HG03196 (cell line): ENCODE measurements at regions not wholly inside any gene's neighbourhood (a gene's known extent, or its start where the extent isn't known, plus 50 kb on each side); places are given as distances from the start of the nearest gene placed in this dataset.
"Not testable (repeated sequence)": the region's sequence is repeated elsewhere in the genome, so short reads cannot be mapped to it uniquely, and the experiment has no call there.

Experiments used
- ATAC-seq: cut with Tn5 transposase; IDR thresholded peaks from one replicate; pipeline ENCODE4 v1.9.1; 2021; ENCODE audit not compliant: unreplicated experiment

DNA sequence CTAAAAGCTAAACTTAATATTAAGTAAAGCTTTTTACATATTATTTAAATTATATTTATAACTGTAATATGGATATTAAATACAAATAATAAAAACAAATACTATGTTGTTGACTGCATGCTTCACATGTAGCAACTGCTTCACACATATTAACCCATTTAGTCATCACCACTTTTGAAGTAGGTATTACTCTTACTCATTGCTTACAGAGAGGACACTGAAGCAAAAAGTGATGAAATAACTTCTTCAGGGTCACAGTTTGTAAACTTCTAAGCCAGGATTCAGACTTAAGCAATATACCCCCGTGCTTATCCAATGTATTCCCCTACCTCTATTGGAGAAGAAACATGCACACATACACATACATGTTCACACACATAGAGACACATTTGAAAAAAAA is 166.6 kb downstream of the DKK2 start:
- no peak for ATAC-seq

DNA sequence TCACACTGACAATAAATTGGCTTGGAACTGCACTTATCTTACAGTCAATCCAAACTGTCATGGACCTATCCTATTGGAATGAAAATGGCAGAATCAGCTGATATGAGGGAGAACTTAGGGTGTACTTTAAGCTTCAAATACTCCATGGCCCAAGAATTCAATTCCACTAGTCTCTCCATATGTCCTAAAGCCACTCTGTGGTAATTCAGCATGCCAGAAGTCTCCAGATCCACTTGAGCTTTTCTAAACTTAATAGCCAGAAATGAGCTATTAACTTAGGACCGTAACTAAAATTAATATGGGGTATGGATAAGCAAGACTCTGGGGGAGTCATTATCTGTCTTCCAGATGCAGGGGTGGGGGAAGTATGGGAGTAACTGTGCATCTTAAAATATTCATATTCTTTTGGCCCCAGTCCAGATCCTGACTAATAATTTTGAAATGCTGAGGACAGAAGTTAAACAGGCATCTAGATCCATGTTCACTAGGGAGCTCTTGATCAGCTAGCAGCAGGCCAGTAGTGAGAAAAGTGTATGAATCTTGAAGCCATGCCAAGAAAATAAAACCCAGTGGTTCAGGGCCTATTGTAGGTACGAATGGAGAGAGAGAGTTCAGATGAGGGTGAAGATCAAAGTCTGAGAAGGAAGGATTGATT is 167.6 kb downstream of the DKK2 start:
- no peak for ATAC-seq

DNA sequence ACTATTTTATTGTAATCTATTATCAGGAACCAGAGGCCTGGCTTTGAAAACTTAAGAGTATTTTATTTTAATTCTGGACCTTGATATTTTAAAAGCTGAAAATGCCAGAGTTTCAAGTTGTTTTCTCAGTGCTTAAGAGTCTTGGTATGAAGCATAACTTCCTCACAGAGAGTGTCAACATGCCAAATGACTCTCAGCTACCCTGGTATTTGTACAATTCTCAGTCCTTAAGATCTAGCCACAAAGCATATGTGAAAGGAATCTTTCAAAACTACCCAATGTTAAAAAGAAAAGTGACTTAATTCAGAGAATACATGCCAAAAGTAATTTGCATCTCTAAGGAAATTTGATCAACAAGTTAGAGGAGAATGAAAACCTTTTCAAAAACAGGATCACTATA is 171.9 kb downstream of the DKK2 start:
- ATAC-seq: no peak

DNA sequence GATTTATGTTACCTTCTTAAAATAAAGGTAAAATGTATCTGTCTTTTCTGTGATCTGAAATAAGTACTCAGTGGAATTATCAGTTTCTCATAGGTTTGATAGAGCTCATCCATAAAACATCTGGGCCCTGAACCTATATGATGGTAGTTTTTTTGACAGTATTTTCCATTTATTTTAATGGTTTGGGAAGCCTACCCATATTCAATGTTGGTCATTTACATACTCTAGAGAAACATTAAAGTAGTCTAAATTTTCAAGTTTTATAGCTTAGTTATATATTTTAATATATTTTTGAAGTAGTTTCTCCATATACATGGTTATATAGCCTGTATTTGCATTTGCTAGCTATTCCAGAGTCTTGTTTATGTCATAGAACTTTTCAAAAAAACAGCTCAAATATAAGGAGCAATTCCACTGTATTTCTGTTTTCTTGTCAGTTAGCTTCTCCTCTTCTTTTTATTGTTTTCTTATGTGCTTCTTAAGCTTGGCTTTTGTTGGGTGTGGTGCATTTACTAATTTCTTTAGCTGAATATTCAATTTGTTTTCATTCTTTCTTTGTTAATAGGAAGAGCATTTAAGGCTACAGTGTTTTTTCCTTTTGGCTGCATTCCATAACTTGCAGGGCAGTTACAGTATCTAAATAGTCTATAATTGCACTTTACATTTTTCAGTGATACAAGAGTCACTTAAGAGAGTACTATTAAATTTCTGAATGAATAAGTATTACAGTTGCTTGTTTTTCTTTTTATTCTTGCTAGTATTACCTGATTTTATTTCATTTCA is 181.4 kb downstream of the DKK2 start:
- no peak for ATAC-seq

DNA sequence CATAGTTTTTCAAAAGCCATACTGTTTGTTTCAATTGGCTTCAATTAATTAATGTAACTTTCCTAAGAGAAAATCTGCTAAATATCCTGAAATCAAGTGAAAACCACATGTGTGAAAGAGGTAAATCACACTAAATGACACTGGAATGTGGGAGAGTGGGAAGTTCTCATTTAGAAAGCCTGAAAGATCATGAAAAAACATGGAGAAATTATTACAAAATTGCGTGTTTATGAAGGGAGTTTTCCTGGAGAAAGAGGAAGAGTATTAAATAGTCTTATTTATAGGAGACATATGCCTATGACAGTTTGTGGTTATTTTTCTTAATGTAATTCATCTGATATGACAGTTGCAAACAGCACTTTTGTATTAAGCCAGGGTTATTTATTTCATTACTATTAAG is 183.7 kb downstream of the DKK2 start:
- ATAC-seq: no peak

DNA sequence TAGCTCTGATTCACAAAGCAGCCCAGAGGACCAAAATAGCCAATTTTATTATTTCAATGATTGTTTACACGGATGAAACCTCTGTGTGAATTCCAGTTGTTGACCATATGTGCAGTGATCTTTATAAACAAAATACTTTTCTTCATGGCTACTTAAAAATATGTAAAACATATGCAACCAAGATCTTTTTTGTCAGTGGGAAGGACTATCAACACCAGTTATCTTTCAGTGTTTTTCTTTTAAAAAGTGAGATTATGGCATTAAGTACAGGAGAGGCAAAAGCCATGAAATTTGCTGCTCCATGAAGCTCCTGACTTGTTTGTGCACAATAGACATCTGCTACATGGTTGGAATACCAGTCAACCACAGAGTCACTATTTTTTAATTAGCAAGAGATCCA is 184.4 kb downstream of the DKK2 start:
- ATAC-seq: no peak

DNA sequence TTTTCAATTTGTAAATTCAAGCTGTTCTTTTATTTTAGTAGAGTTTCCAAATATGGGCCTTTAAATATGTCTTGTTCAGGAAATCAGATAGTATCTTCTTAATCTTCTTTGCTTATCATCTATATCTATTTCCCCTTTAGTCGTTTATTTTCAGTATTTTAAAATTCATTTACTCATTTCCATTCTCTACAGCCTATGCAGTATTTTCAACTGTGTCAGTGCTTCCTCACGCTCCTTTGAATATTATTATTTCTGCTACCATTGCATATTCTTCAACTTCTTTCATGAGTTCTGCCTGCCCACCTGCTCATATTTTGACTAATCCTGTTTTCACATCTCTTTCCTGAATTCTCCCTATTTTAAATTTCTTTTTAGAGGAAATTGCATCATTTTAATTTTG is 185.4 kb downstream of the DKK2 start:
- ATAC-seq: no peak

DNA sequence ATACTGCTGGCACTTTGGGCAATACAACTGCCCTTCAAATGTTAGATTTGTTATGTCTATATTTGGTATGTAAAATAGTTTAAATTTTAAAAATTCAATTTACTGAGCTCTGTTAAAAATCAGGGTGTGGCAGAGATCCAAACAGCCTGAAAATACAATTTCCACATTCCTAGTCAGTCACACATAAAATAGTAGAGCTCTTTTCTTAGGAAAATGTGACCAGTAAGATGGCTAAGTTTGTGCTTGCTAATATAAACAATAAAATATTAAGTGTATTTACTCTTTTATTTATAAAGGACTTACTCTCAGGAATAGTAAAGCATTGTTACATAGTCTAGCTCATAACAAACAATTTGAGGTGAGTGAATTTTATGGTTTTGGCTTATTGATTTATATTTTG is 200.2 kb downstream of the DKK2 start:
- ATAC-seq: no peak

DNA sequence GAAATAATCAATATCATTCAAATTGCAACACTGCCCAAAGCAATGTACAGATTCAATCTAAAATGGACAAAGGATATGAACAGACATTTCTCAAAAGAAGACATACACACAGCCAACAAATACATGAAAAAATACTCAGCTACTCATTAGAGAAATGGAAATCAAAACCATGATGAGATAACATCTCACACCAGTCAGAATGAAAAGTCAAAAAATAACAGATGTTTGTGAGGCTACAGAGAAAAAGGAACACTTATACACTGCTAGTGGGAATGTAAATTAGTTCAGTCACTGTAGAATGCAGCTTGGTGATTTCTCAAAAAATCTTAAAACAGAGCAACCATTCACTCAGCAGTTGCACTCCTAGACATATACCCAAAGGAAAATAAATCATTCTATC is 205.2 kb downstream of the DKK2 start:
- no peak for ATAC-seq

DNA sequence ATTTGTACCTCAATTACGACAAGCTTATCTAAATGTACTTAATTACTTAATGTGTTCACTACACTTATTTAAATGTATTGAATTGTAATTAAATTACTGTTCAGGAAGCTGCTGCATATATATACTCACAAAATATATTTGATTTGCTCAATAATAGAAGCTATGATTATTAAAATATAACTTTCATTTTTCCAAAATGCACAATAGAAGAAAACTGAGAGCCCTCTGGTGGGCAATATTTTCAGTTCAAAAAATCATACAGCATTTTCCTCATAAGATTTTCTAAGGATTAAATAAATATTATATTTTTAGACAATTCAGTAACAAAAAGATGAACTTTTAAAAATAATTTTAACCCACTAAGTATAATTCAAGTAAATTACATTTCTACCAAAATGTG is 217.3 kb downstream of the DKK2 start:
- no peak for ATAC-seq

DNA sequence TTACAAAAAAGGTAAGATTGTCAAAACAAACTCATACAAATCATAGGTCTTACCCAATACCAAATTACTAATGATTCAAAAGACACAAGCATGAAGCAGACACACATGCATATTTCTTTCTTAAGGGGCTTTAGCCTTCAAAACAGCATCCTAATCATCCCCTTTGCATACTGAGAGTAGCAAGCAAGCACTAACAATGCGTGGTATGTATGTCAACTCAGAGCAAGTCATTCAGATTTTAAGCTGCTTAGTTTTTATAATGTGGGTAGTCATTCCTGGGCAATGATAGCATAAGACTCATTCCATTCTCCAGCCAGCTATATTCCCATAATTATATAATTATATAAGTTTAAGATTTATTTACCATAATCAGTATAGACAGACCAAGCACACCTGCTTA is 219.6 kb downstream of the DKK2 start:
- ATAC-seq: no peak

DNA sequence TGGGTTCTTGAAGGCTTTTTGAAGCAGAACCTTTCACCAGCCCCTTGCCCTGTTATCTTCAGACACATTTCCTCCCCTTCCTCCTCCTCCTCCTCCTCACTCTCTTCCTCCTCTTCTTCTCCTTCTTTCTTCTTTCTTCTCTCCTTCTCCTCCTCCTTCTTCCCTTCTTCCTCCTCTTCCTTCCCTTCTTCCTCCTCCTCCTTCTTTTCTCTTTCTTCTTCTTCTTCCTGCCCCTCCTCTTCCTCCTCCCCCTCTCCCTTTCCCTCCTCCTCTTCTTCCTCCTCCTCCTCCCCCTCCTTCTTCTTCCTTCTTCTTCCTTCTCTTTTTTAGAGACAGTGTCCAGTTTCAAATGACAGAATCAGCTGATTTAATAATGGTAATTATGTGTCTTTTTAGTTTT is 226.0 kb downstream of the DKK2 start:
- ATAC-seq: no peak

DNA sequence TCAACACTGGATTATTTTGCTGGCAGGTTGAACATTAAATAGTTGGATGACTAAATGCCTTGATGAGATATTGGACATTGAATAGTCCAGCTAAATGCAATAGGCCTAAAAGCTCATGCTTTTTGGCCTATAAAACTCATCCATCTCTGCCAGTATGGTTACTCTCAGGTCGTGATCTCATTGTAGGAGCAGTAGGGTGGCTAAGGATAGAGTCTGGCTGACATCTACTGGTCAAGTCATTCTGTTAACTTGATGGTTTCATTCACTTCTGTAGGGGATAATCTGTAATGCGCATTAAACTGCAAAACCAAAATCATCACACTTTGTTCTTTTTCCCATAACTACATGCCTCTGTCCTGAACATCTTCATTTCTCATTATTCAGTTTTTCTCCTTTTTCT is 227.0 kb downstream of the DKK2 start:
- ATAC-seq: no peak

DNA sequence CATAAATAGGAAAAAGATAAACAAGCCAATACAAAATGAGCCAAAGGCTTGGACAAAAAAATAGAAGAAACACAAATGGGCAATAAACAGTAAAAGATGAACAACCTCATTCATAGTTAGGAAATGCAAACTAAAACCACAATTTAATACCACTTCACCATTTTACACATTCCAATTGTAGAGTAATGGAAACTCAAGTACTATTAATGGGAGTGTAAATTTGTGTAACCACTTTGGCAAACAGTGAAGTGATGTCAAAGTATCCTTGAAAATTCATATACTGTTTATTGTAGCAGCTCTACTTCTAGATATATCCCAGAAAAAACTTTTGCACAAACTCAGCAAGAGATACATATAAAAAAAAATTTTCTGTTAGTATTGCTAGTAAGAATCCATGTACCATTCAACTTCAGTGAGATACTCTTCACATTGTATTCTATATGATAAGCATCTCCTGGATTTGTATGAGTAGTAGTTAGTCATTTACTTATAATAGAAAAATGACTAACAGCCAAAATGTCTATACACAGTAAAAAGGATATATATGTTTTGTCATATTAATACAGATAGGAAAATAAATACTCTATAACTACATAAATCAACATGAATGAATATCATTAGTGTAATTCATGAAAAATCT is 229.8 kb downstream of the DKK2 start:
- no peak for ATAC-seq

DNA sequence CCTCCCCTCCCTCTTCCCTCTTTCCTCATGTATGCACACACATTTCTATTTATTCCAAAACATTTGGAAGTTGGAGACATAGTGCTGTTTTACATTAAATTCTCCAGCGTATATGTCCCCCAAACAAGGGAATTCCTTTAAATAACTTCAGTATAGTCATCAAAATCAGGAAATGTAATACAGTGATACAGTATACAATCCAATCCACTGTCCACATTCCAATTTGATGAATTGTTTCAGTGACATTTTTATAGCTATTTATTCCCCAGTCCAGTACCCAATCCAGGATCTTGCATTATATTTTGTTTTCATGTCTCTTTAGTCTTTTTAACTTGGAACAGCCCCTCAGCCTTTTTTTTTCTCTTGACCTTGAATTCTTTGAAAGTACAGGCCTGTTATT is 233.0 kb downstream of the DKK2 start:
- ATAC-seq: no peak

DNA sequence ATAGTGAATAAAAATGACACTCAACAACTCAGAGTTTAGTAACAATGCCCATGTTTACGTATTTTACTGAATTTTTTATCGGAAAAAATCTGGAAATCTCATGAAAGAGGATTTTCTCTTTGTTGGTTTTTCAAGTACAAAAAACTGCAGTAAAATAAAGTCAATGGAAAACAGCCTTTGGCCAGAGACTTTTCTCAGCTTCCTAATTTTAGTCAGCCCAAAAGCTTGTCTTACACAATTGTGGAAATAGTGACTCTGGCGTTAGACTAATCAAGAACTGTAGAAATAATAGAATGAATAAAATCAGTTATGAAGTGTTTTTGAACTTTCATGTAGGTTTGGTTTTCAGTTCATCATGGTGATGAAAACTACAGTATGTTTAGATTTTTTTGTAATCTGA is 234.7 kb downstream of the DKK2 start:
- ATAC-seq: no peak

DNA sequence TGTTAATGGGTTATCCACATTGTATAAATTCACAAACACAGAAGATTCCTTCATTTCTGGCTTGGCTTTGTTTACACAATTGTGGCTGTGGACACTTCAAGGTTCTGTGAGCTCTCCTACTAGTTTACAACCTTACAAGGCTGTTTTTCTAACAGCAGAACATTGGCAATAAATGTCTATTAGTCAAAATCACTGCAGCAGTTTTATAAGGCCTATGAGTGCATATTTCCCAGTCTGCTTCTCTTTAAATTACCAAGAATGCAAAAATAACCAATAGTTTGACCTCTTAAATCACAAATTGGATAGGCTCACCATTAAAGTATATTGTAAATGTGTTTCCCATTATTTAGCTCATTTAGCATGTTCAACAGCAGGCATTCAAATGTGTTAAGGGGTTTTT is 239.2 kb downstream of the DKK2 start:
- no peak for ATAC-seq

DNA sequence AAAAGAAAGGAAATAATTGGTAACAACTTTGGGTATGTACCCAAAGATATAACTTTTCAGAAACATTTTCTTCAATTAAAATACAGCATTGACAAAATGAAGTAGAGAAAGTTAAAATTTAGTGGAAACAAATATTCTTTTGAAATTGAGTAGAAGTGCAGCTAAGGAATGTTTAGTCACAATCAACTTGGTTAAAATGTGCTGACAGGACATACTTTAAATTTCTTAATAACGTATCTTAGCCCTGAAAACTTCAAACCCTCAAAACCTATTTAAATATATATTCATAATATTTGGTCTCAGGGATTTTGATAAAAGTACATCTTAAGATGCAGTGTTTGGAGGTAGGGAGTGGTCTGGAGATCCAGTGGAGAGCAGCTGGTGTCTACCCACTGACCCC is 240.8 kb downstream of the DKK2 start:
- no peak for ATAC-seq

DNA sequence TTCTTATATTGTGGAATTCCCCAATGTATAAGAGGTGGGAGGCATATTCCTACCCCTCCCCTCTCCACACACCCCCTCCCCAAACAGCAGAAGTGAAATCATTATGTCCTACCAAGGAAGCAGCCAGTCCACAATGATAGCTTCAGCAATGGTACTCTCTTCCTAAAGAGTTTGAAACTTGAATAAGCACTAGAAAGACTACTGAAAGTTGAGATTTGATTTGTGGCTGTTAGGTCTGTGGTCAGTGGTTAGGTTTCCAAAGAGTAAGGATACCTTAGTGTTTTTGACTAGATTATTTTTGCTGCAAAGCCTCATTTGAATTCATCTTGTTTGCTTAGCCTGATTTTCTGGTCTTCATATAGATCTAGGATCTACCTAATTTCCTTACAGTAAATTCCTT is 242.2 kb downstream of the DKK2 start:
- ATAC-seq: no peak

DNA sequence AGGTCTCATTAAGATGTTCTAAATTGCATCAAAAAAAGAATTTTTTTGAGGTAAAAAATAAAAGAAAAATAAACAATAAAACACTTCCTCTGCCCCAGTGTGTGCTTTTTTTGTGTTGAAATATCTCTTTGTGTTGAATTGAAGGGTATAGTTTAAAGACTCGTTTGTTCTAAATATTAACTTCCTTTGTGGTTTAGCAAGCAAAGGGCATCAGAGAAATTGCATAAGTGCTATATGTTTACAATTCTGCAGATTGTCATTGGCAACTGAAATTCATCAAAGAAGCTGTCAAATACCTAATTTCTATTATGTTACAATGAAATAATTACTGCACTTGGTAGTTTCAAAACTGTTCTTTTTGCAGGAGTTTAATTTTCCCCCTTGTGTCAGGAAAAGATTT is 260.5 kb downstream of the DKK2 start:
- ATAC-seq: no peak

DNA sequence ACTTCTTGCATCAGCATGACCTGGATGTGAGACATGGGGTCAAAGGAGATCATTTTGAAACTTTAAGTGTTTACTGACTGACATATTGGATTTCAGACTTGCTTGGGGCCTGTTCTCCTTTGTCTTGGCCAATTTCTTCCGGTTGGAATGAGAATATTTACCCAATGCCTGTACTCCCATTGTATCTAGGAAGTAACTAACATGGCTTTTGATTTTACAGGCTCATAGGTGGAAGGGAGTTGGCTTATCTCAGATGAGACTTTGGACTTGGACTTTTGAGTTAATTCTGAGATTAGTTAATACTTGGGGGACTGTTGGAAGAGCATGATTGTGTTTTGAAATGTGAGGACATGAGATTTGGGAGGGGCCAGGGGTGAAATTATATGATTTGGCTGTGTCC is 262.1 kb downstream of the DKK2 start:
- not testable (repeated sequence) for ATAC-seq

DNA sequence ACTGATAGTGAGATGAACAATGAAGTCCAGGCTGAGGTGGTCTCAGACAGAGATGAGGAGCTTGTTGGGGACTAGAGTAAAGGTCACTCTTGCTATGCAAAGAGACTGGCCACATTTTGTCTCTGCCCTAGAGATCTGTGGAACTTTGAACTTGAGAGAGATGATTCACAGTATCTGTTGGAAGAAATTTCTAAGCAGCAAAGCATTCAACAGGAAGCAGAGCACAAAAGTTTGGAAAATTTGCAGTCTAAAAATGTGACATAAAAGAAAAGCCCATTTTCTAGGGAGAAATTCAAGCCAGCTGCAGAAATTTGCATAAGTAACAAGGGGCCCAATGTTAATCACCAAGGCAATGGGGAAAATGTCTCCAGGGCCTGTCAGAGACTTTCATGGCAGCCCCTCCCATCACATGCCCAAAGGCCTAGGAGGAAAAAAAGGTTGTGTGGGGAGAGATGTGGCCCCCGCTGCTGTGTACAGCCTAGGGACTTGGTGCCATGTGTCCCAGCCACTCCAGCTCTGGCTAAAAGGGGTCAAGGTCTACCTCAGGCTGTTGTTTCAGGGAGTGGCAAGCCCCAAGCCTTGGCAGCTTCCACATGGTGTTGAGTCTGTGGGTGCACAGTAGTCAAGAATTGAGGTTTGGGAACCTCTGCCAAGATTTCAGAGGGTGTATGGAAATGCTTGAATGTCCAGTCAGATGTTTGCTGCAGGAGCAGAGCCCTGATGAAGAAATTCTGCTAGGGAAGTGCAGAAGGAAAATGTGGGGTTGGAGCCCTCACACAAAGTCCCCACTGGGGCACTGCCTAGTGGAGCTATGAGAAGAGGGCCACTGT is 262.8 kb downstream of the DKK2 start:
- no peak for ATAC-seq
